WTC11 (cell line): ENCODE measurements at regions not wholly inside any gene's neighbourhood (a gene's known extent, or its start where the extent isn't known, plus 50 kb on each side); places are given as distances from the start of the nearest gene placed in this dataset.

Source experiments
- FOXK1 ChIP-seq: sonication (generic); formaldehyde crosslinking; IDR thresholded peaks from 2 replicates; pipeline ENCODE4 v1.8.0; 2022; ENCODE audit warnings: mild to moderate bottlenecking, moderate library complexity, missing genetic modification reagents
- JUN ChIP-seq: sonication (generic); formaldehyde crosslinking; IDR thresholded peaks from 2 replicates; pipeline ENCODE4 v1.8.0; 2023; ENCODE audit warnings: mild to moderate bottlenecking, missing genetic modification reagents
- TF ChIP-seq, protein P1 (sequence below): fragments of 200-600 bp; IDR thresholded peaks from 2 replicates; pipeline ENCODE4 v1.8.0; 2022; ENCODE audit warnings: antibody characterized with exemption

DNA sequence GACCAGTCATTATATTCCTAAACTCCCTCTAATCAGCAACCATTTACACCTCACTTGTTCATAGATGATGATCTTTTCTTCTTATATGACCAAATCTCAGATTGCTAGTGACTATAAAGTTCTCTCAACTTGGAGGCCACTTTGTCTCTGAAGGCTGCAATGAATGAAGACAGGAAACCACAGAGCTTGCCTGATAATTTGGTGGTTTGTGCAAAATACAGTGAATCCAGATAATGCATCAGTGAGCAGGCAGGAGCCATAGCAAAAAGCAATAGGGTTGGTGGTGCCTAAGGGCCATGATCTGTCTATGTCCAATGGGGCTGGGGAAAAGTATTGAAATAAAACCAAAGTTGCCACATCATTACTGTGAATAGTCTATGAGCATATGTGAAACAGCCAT lies 123.8 kb upstream of the LRFN5 start:
- TF ChIP-seq, protein P1, sequence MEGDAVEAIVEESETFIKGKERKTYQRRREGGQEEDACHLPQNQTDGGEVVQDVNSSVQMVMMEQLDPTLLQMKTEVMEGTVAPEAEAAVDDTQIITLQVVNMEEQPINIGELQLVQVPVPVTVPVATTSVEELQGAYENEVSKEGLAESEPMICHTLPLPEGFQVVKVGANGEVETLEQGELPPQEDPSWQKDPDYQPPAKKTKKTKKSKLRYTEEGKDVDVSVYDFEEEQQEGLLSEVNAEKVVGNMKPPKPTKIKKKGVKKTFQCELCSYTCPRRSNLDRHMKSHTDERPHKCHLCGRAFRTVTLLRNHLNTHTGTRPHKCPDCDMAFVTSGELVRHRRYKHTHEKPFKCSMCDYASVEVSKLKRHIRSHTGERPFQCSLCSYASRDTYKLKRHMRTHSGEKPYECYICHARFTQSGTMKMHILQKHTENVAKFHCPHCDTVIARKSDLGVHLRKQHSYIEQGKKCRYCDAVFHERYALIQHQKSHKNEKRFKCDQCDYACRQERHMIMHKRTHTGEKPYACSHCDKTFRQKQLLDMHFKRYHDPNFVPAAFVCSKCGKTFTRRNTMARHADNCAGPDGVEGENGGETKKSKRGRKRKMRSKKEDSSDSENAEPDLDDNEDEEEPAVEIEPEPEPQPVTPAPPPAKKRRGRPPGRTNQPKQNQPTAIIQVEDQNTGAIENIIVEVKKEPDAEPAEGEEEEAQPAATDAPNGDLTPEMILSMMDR = no peak
- TF ChIP-seq JUN (CRISPR knock-in tag) (no peak), FOXK1 (no peak)
